HepG2 (cell line): ENCODE measurements at regions not wholly inside any gene's neighbourhood (a gene's known extent, or its start where the extent isn't known, plus 50 kb on each side); places are given as distances from the start of the nearest gene placed in this dataset.

Source experiments
- ATAC-seq: fragments of 200-7000 bp; cut with Tn5 transposase; 3 replicates; pipeline ENCODE4 v1.9.1; 2020; ENCODE audit warnings: mild to moderate bottlenecking, moderate library complexity
- BruUV-seq: library from RNA; stranded (reverse); fragments of 400-500 nt; replicated peaks from 2 replicates; lab custom pipeline; 2021; lab: Mats Ljungman, UMichigan
- CTCF ChIA-PET: fragments of 300-600 bp; formaldehyde crosslinking; extraction: SDS; loops from one replicate; lab custom pipeline; 2021; ENCODE audit warnings: low total read pairs, inconsistent platforms, low intra/inter-chr PET ratio; lab: Yijun Ruan, JAX
- POLR2A ChIA-PET: fragments of 350-600 bp; sonication (Branson Sonifier 250); formaldehyde crosslinking; loops from one replicate; lab custom pipeline; 2020; ENCODE audit warnings: antibody characterized with exemption, inconsistent platforms; lab: Yijun Ruan, JAX
- DNase-seq: peaks from one replicate; pipeline ENCODE4 v3.0.0-alpha.2; 2015; ENCODE audit warnings: low spot score
- FAIRE-seq: peaks from 3 replicates; lab custom pipeline; 2011; peaks lifted over from hg19 to GRCh38; lab: Jason Lieb, UNC
- H2AFZ ChIP-seq: one replicate; pipeline ENCODE4 v1.6.1; 2011; ENCODE audit warnings: low read length, inconsistent platforms
- H3K27ac ChIP-seq: fragments of 300-600 bp; 3 replicates; pipeline ENCODE4 v1.8.0; 2011; ENCODE audit warnings: mixed run types, mild to moderate bottlenecking, mixed read lengths, low read length, inconsistent platforms; ENCODE audit not compliant: insufficient read depth; ENCODE audit errors: extremely low read length
- H3K27me3 ChIP-seq, 2 experiments: fragments of 200-600 bp in 1 of 2; 2 replicates in 1 of 2; 3 replicates in 1 of 2; pipeline versions ENCODE4 v1.6.0 to v1.8.0; 2011; ENCODE audit warnings: low read length in 2 of 2, mild to moderate bottlenecking in 2 of 2, moderate library complexity in 2 of 2, inconsistent platforms in 1 of 2; ENCODE audit not compliant: insufficient read depth in 2 of 2, control insufficient read depth in 1 of 2
- H3K36me3 ChIP-seq, 2 experiments: fragments of 200-600 bp in 1 of 2; replicated peaks in 1 of 2; 2 replicates in 1 of 2; 3 replicates in 1 of 2; pipeline versions ENCODE4 v1.5.1 to v1.8.0; 2011; ENCODE audit warnings: low read length in 2 of 2, inconsistent platforms in 1 of 2; ENCODE audit not compliant: insufficient read depth in 2 of 2, control insufficient read depth in 1 of 2
- H3K4me1 ChIP-seq: 2 replicates; pipeline ENCODE4 v1.5.1; 2012; ENCODE audit warnings: low read length, inconsistent platforms; ENCODE audit not compliant: insufficient read depth
- H3K4me2 ChIP-seq: 2 replicates; pipeline ENCODE4 v1.6.0; 2011; ENCODE audit warnings: low read depth, low read length, inconsistent platforms
- H3K4me3 ChIP-seq, 3 experiments: fragments of 200-600 bp in 1 of 3; sonication (generic), shearing (Covaris generic) in 1 of 3; replicated peaks in 1 of 3; 2 replicates each; pipeline ENCODE4 v1.5.1; 2011 to 2016; ENCODE audit warnings: low read length in 3 of 3, inconsistent platforms in 2 of 3, low read depth in 2 of 3, mild to moderate bottlenecking in 2 of 3, control low read depth in 1 of 3, mixed read lengths in 1 of 3; ENCODE audit not compliant: insufficient read depth in 1 of 3
- H3K79me2 ChIP-seq: one replicate; pipeline ENCODE4 v1.6.1; 2011; ENCODE audit warnings: low read length, inconsistent platforms; ENCODE audit not compliant: insufficient read depth
- H3K9ac ChIP-seq: 2 replicates; pipeline ENCODE4 v1.6.0; 2011; ENCODE audit warnings: mild to moderate bottlenecking, low read depth, low read length, inconsistent platforms; ENCODE audit not compliant: insufficient read depth
- H3K9me3 ChIP-seq: 2 replicates; pipeline ENCODE4 v1.5.1; 2012; ENCODE audit warnings: mild to moderate bottlenecking, low read length
- H4K20me1 ChIP-seq: 2 replicates; pipeline ENCODE4 v1.6.0; 2011; ENCODE audit warnings: inconsistent platforms, mild to moderate bottlenecking, low read length, moderate library complexity; ENCODE audit not compliant: insufficient read depth
- ARHGAP35 ChIP-seq: sonication (generic); formaldehyde crosslinking; IDR thresholded peaks from 2 replicates; pipeline ENCODE4 v1.9.0; 2022; ENCODE audit warnings: mild to moderate bottlenecking, inconsistent platforms, moderate library complexity, missing genetic modification reagents, borderline replicate concordance
- DPF2 ChIP-seq: sonication (generic); formaldehyde crosslinking; IDR thresholded peaks from 2 replicates; pipeline ENCODE4 v1.4.0; 2020; ENCODE audit warnings: mild to moderate bottlenecking, low read depth, missing genetic modification reagents, borderline replicate concordance
- GATAD2A ChIP-seq: IDR thresholded peaks from 2 replicates; pipeline ENCODE4 v1.6.1; 2016
- JARID2 ChIP-seq: sonication (generic); formaldehyde crosslinking; IDR thresholded peaks from 2 replicates; pipeline ENCODE4 v1.8.1; 2023; ENCODE audit warnings: missing genetic modification reagents, inconsistent platforms; ENCODE audit not compliant: insufficient replicate concordance
- STAG1 ChIP-seq: sonication (generic); formaldehyde crosslinking; IDR thresholded peaks from 2 replicates; pipeline ENCODE4 v1.4.0; 2020; ENCODE audit warnings: missing genetic modification reagents
- XRCC5 ChIP-seq: fragments of 200-400 bp; formaldehyde crosslinking; optimal IDR thresholded peaks from 2 replicates; pipeline ENCODE3; 2017; ENCODE audit warnings: mild to moderate bottlenecking, low read length
- ZNF816 ChIP-seq: sonication (generic); formaldehyde crosslinking; IDR thresholded peaks from 2 replicates; pipeline ENCODE4 v1.8.0; 2022; ENCODE audit warnings: missing genetic modification reagents, mild to moderate bottlenecking, borderline replicate concordance
- WGBS: methylation state at CpG from one replicate; pipeline ENCODE4 v1.1.6; 2017; ENCODE audit warnings: low lambda C conversion rate; 5-methylcytosine and 5-hydroxymethylcytosine counted together
- in situ Hi-C: cut with HindIII; loops from 2 replicates; pipeline ENCODE4 v1.10.0; 2017; ENCODE audit warnings: low pct_unique_long_range_greater_than_20kb; ENCODE audit not compliant: extremely low pct_ligation_motif_present
- intact Hi-C: fragments of 100-400 bp; cut with micrococcal nuclease; formaldehyde crosslinking; loops from one replicate; pipeline ENCODE4 v1.10.0; 2022; ENCODE audit not compliant: unreplicated experiment
- TF ChIP-seq, protein P1 (sequence below): sonication (generic); formaldehyde crosslinking; IDR thresholded peaks from 2 replicates; pipeline ENCODE4 v1.5.0; 2020; ENCODE audit warnings: missing genetic modification reagents
- TF ChIP-seq, protein P2 (sequence below): sonication (generic); formaldehyde crosslinking; IDR thresholded peaks from 2 replicates; pipeline ENCODE4 v1.5.0; 2020; ENCODE audit warnings: mild to moderate bottlenecking, missing genetic modification reagents, moderate library complexity

DNA sequence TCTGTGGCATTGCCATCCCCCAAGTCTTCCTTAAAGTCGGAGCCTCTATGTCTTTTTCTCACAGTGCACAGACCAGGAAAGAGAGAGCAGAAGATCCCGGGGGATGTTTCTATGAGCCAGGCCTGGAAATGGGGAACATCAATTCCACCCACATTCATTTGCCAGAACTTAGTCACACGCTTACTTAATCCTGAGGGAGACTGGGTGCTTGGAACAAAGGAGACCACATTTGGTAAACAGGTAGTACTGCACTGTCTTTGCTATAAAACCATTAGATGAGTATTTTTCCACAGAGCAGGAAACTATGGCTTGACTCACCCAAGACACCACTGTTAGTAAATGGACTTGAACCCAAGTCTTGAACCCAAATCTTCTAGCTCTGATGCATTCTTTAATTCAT, 60.7 kb upstream of the CTTNBP2NL start:
- CTCF ChIA-PET, result no interaction called here
- Histone ChIP-seq H3K9ac (no peak overlapping the region), H3K4me2 (no peak overlapping the region), H4K20me1 (no peaks in the 10 kb centered on the region), H3K9me3 (no peaks in the 10 kb centered on the region), H3K27me3 (peaks cover 2 to 19% of the 10 kb centered on the region in 2 experiments; a peak in 2 of 5 replicates), H2AFZ (no peak overlapping the region), H3K4me1 (no peaks in the 10 kb centered on the region), H3K4me3 (no peak overlapping the region), H3K79me2 (no peaks in the 10 kb centered on the region), H3K27ac (no peak overlapping the region), H3K36me3 (no peaks in the 10 kb centered on the region)
- FAIRE-seq (no peak), ATAC-seq (no peak), DNase-seq (no peak)
- no peak for TF ChIP-seq ZNF816 (CRISPR knock-in tag)
- no peak for TF ChIP-seq DPF2 (CRISPR knock-in tag)
- WGBS, result 0% methylated on average over 3 of the region's 3 CpGs
- POLR2A ChIA-PET, result no interaction called here
- in situ Hi-C loops (no loop called here), intact Hi-C loops (no loop called here)
- BruUV-seq, result no TSS peak

DNA sequence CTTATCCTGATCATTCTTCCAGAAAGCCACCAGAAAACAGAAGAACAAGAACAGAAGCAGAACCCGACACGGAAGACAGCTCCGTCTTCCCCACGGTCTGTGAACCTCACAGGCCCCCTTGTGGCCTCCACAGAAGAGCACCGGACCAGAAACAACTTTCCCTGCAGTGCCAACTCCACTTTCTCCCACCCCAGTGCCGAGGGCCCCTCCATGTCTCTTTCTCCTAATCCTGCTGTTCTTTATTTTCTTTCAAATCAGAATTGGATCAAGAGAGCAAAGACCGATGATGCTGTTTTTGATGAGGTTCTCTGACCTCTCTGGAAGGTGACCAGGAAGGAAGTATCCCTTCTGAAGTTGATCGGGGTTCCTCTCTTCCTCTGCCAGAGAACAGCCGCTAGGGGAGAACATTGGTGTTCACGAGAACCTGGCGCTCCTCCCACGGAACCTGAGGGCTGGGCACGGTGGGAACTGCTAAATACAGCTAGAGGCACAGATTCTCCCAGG, 58.9 kb upstream of the CTTNBP2NL start:
- Histone ChIP-seq H2AFZ (no peak overlapping the region), H3K79me2 (no peaks in the 10 kb centered on the region), H3K27me3 (peaks cover 2 to 24% of the 10 kb centered on the region in 2 experiments; a peak in 2 of 5 replicates), H3K4me3 (peak overlapping the region in 2 of 3 experiments; percentile 12 to 27; a peak in 1 of 6 replicates), H4K20me1 (no peaks in the 10 kb centered on the region), H3K9me3 (no peaks in the 10 kb centered on the region), H3K36me3 (no peaks in the 10 kb centered on the region), H3K27ac (no peak overlapping the region), H3K4me1 (no peaks in the 10 kb centered on the region), H3K9ac (no peak overlapping the region), H3K4me2 (peak overlapping the region; percentile 49)
- peak; percentile 95 for ATAC-seq
- CTCF ChIA-PET, result interaction anchor here (1.2 kb wide), 1 partner anchor 39 kb away, joined by 5 read pairs; no protein-coding TSS in a partner anchor
- POLR2A ChIA-PET, result interaction anchor here (0.5 kb wide), 1 partner anchor 71 kb away, joined by 3 read pairs; no protein-coding TSS in a partner anchor
- intact Hi-C loops (no loop called here), in situ Hi-C loops (no loop called here)
- WGBS, result 2% methylated on average over 13 of the region's 13 CpGs
- DNase-seq, result peak; percentile 13
- BruUV-seq, result no TSS peak
- TF ChIP-seq, protein P1, sequence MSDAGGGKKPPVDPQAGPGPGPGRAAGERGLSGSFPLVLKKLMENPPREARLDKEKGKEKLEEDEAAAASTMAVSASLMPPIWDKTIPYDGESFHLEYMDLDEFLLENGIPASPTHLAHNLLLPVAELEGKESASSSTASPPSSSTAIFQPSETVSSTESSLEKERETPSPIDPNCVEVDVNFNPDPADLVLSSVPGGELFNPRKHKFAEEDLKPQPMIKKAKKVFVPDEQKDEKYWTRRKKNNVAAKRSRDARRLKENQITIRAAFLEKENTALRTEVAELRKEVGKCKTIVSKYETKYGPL (CRISPR knock-in tag), result no peak
- TF ChIP-seq ARHGAP35 (CRISPR knock-in tag), result no peak
- TF ChIP-seq, protein P2, sequence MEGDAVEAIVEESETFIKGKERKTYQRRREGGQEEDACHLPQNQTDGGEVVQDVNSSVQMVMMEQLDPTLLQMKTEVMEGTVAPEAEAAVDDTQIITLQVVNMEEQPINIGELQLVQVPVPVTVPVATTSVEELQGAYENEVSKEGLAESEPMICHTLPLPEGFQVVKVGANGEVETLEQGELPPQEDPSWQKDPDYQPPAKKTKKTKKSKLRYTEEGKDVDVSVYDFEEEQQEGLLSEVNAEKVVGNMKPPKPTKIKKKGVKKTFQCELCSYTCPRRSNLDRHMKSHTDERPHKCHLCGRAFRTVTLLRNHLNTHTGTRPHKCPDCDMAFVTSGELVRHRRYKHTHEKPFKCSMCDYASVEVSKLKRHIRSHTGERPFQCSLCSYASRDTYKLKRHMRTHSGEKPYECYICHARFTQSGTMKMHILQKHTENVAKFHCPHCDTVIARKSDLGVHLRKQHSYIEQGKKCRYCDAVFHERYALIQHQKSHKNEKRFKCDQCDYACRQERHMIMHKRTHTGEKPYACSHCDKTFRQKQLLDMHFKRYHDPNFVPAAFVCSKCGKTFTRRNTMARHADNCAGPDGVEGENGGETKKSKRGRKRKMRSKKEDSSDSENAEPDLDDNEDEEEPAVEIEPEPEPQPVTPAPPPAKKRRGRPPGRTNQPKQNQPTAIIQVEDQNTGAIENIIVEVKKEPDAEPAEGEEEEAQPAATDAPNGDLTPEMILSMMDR (CRISPR knock-in tag), result peak; percentile 61
- 0 out of 2 replicates have a peak, but pooled peaks have one; percentile 27 for TF ChIP-seq GATAD2A
- TF ChIP-seq XRCC5, result peak; percentile 67
- no peak for TF ChIP-seq JARID2 (CRISPR knock-in tag)
- peak; percentile 61 for TF ChIP-seq STAG1 (CRISPR knock-in tag)
- FAIRE-seq, result no peak
